ENCODE measurements at regions not wholly inside any gene's neighbourhood (a gene's known extent, or its start where the extent isn't known, plus 50 kb on each side); places are given as distances from the start of the nearest gene placed in this dataset.

DNA sequence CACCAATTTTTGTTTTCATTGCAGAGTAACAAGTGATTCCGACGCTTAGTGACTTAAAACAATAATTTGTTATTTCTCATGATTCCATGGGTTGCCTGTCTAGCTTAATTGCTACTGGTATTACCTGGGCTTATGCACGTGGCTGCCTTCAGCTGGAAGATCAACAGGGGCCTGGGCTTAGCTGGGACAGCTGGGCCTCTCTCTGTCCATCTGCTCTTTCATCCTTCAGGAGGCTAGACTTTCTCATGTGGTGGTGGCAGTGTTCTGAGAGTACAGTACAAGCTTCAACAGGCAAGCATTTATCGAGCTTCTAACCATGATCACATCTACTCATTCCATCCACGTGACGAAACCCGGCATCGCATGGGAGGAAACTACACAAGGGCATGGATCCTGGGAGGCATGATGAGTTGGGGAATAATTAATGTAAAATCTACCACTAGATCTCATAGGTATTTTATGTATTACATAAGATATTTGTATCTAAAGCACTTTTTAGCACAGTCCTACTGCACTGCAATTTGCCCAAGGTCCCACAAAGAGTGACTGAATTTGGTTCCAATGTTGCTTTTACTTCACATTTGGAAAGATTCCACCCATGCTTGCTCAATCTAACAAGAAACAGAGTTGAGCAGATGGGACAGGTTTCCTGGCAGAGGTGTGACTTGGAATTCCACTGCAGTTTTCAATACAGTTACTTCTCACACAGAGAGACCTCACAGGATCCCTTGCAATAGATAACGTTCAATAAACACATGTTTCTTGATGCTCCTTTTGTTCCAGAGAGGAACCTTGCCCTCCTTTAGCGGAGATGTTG, 153.1 kb upstream of the FRMD6 start:
- CTCF ChIA-PET: no interaction called here
- Mint-ChIP-seq H3K4me3 (no peak overlapping the region), H3K4me1 (no peaks in the 10 kb centered on the region), H3K27me3 (peaks cover 2% of the 10 kb centered on the region), H3K27ac (no peak overlapping the region), H3K9me3 (peaks cover 3% of the 10 kb centered on the region), H3K36me3 (no peaks in the 10 kb centered on the region)
- no peak for DNase-seq

DNA sequence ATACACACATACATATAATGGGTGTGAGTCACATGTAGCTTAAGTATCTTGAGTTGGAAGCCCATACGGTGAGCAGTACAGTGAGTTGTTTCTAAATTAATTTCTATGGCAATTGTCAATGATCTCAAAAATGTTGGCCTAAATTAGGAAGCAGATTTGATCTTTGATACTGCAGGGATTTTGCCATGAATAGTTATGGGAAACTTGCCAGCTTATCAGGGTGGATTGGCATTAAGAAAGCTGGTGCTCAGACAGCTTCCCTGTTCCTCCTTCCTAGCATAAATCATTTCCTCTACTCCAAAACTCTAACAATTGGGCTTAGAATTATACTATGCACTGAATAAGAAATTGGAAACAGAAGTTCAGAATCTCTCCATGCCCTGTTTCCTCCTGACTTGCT, 150.9 kb upstream of the FRMD6 start:
- CTCF ChIA-PET: interaction anchor here (1.3 kb wide), 1 partner anchor 275 kb away, joined by 5 read pairs; no protein-coding TSS in a partner anchor
- H3K4me1 Mint-ChIP-seq: no peaks in the 10 kb centered on the region
- no peaks in the 10 kb centered on the region for H3K36me3 Mint-ChIP-seq
- peaks cover 5% of the 10 kb centered on the region for H3K27me3 Mint-ChIP-seq
- no peak overlapping the region for H3K27ac Mint-ChIP-seq
- no peak overlapping the region for H3K4me3 Mint-ChIP-seq
- DNase-seq: no peak
- H3K9me3 Mint-ChIP-seq: peaks cover 3% of the 10 kb centered on the region

DNA sequence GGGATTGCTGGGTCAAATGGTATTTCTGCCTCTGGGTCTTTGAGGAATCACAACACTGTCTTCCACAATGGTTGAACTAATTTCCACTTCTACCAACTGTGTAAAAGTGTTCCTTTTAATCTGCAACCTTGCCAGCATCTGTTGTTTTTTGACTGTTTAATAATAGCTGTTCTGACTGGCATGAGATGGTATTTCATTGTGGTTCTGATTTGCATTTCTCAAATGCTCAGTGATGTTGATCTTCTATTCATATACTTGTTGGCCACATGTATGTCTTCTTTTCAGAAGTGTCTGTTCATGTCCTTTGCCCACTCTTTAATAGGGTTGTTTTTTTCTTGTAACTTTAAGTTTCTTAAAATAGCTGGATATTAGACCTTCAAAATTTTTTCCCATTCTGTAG, 150.0 kb upstream of the FRMD6 start:
- H3K9me3 Mint-ChIP-seq: peaks cover 2% of the 10 kb centered on the region
- CTCF ChIA-PET: interaction anchor here (1.3 kb wide), 1 partner anchor 274 kb away, joined by 5 read pairs; no protein-coding TSS in a partner anchor
- DNase-seq: no peak
- peaks cover 8% of the 10 kb centered on the region for H3K27me3 Mint-ChIP-seq
- H3K4me1 Mint-ChIP-seq: no peaks in the 10 kb centered on the region
- no peak overlapping the region for H3K4me3 Mint-ChIP-seq
- no peaks in the 10 kb centered on the region for H3K36me3 Mint-ChIP-seq
- no peak overlapping the region for H3K27ac Mint-ChIP-seq

DNA sequence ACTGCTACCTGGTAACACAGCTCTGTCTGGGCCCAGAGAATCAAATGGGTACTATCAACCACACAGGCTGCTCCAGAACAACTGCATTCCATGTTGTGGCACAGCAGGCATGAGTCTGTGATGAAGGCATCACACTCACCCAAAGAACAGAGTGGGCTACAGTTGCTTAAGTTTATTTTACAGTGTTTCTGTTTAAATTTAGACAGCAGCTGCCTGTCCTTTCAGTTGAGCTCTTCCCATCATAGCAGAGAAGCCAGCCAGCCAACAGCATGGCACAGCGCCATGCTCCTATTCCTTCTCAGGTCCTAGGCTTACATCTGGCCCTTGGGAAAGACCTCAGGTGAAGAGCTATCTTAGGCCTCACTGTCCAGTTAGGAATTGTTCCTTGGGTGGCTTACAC, 147.0 kb upstream of the FRMD6 start:
- Mint-ChIP-seq H3K27ac (no peak overlapping the region), H3K27me3 (peaks cover 17% of the 10 kb centered on the region), H3K9me3 (no peaks in the 10 kb centered on the region), H3K4me1 (no peaks in the 10 kb centered on the region), H3K4me3 (no peak overlapping the region), H3K36me3 (no peaks in the 10 kb centered on the region)
- CTCF ChIA-PET: no interaction called here
- DNase-seq: no peak

DNA sequence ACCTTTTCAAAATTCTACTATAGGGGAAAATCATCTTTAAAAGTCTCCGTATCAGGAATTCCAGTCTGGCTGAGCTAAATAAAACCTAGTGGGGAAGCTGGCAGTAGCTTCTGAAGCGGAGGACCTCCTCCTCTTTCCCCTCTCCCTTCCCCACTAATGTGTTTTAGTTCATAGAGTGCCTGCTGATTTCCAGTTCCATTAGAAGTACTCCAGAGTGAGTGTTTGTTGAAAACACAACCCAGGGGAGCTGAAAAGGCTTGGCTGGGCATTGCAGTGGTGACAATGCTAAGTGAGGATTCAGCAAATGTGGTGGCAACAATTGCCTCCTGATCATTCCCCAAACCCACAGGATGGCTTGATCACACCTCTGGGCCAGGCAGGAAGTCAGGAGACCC, 144.2 kb upstream of the FRMD6 start:
- no peaks in the 10 kb centered on the region for H3K4me1 Mint-ChIP-seq
- CTCF ChIA-PET: interaction anchor here (1.5 kb wide), 1 partner anchor 9 kb away, joined by 4 read pairs; no protein-coding TSS in a partner anchor
- no peaks in the 10 kb centered on the region for H3K36me3 Mint-ChIP-seq
- no peaks in the 10 kb centered on the region for H3K9me3 Mint-ChIP-seq
- DNase-seq: no peak
- peaks cover 17% of the 10 kb centered on the region for H3K27me3 Mint-ChIP-seq
- no peak overlapping the region for H3K4me3 Mint-ChIP-seq
- no peak overlapping the region for H3K27ac Mint-ChIP-seq

DNA sequence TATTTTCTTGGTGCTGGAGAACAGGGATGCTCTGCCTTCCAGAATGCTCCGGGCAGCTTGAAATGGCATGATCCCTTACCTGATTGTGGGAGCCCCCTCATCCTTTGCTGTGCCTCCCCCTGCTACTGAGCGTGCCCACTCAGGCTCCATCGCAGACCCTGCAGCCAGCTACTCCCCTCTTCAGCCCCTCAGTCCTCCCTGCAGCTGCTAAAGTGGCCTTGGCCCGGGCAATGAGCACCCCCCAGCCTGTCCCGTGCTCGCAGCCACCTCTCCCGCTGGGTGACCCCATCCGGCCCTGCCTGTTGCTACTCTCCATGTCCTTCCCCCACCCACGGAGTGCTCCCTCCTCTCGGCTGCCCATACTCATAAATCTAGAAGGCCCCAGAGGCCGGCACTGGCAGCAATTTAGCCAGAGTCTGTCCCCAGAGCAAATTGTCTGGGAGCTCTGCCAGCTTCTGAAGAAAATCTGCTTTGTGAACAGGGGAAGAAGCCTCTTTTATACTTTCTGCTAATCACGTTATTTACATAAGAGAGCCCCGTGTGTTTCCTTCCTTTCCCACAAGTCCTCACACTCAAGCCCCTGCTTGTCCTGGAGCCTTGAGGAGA, 143.7 kb upstream of the FRMD6 start:
- CTCF ChIA-PET: no interaction called here
- Mint-ChIP-seq H3K27ac (no peak overlapping the region), H3K4me3 (no peak overlapping the region), H3K9me3 (no peaks in the 10 kb centered on the region), H3K4me1 (no peaks in the 10 kb centered on the region), H3K27me3 (peaks cover 17% of the 10 kb centered on the region), H3K36me3 (no peaks in the 10 kb centered on the region)
- DNase-seq: no peak

DNA sequence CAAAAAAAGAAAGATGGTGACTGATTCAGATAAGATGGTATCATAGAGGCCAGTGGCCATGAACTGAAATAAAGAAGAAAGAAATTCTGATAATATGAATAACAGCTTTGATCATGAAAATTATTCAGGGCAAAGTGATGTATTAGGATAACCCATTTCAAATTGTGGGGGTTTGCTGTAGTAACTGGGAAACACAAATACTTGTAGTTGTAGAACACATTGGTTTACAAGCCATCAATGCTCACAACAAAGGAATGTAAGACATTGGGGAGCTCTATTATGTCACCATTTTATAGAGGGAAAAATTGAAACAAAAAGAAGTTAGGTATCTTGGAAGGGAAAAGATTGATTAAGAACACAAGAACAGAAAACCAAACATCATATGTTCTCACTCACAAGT, 140.4 kb upstream of the FRMD6 start:
- Mint-ChIP-seq H3K27me3 (peaks cover 10% of the 10 kb centered on the region), H3K36me3 (no peaks in the 10 kb centered on the region), H3K27ac (no peak overlapping the region), H3K4me1 (no peaks in the 10 kb centered on the region), H3K4me3 (no peak overlapping the region), H3K9me3 (no peaks in the 10 kb centered on the region)
- DNase-seq: no peak
- CTCF ChIA-PET: no interaction called here

DNA sequence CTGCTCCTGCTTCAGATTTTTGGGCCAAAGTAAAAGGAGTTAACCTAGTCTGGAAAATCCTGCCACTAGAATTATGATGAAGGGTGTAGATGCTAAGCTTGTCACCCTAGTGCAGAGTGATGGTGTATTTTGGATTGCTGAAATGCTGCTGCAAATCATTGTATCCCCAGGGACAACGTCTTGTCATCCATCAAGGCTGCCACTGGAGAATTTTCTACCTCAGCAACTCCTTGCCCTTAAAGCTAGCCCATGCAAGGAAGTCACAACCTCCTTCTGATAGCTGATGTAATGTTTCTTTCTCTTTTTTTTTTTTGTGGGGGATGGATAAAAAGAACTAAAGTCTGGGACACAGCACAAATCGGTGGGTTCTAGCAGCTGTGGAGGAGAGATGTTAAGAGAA, 139.4 kb upstream of the FRMD6 start:
- Mint-ChIP-seq H3K4me1 (no peaks in the 10 kb centered on the region), H3K4me3 (no peak overlapping the region), H3K27me3 (peaks cover 10% of the 10 kb centered on the region), H3K36me3 (no peaks in the 10 kb centered on the region), H3K27ac (no peak overlapping the region), H3K9me3 (no peaks in the 10 kb centered on the region)
- no peak for DNase-seq
- CTCF ChIA-PET: no interaction called here

DNA sequence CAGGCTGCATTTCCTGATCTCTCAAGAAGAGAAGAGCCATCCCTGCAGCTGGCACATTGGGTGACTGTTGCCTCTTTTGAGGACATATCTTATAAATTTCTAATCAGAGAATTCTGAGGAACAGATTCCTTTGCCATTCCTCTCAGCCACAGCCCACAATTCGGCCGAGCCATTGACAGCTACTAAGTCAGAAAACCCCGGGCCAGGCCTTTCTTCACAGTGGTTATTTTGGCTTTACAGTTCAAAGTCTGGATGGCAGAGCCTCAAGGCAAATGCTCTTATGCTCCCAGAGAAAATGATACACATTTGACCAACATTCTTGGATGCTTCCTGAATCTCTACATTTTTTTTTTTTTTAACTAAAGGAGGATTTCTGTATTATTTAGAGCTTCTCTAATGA, 138.4 kb upstream of the FRMD6 start:
- Mint-ChIP-seq H3K36me3 (no peaks in the 10 kb centered on the region), H3K27ac (no peak overlapping the region), H3K4me3 (no peak overlapping the region), H3K27me3 (peaks cover under 1% of the 10 kb centered on the region), H3K4me1 (no peaks in the 10 kb centered on the region), H3K9me3 (no peaks in the 10 kb centered on the region)
- no peak for DNase-seq
- CTCF ChIA-PET: no interaction called here

DNA sequence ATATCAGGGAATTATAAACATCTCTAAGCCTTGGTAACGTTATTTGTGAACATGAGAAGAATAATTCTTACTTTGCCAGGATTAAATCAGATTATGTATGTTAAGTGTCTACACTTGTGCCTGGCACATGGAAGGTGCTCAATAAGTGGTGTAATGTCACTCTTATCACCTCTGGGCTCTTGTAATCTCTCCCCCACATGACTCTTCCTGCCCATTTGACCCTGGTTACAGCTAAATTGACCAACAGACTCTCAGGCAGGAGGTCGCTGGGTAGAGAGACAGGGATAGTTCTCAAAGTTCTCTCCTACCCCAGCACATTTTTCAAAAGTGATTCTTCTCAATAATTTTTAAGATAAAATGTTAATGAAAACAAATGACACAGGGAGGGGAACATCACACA, 137.8 kb upstream of the FRMD6 start:
- Mint-ChIP-seq H3K9me3 (no peaks in the 10 kb centered on the region), H3K4me3 (no peak overlapping the region), H3K36me3 (no peaks in the 10 kb centered on the region), H3K27ac (no peak overlapping the region), H3K27me3 (no peaks in the 10 kb centered on the region), H3K4me1 (no peaks in the 10 kb centered on the region)
- CTCF ChIA-PET: no interaction called here
- DNase-seq: no peak

DNA sequence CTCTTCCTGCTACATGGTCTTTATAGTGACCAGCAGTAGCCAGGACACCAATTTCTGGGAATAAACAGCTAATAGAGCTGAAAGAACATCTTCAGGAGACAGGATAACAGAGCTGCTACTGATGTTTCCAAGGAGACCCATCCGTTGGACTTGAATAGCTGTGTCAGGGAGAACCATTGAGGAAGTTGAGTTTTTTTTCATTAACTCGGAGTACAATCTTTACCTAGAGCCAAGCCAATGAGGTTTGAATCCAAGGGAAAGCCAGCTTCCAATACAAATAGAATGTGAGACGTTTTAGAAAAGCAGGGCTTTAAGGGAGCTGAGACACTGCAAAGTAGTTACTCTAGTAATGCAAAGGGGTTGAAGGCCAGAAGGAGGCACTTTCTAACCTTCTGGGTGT, 136.1 kb upstream of the FRMD6 start:
- H3K27me3 Mint-ChIP-seq: no peaks in the 10 kb centered on the region
- H3K27ac Mint-ChIP-seq: no peak overlapping the region
- H3K4me1 Mint-ChIP-seq: no peaks in the 10 kb centered on the region
- CTCF ChIA-PET: no interaction called here
- no peaks in the 10 kb centered on the region for H3K36me3 Mint-ChIP-seq
- H3K4me3 Mint-ChIP-seq: no peak overlapping the region
- no peaks in the 10 kb centered on the region for H3K9me3 Mint-ChIP-seq
- no peak for DNase-seq

DNA sequence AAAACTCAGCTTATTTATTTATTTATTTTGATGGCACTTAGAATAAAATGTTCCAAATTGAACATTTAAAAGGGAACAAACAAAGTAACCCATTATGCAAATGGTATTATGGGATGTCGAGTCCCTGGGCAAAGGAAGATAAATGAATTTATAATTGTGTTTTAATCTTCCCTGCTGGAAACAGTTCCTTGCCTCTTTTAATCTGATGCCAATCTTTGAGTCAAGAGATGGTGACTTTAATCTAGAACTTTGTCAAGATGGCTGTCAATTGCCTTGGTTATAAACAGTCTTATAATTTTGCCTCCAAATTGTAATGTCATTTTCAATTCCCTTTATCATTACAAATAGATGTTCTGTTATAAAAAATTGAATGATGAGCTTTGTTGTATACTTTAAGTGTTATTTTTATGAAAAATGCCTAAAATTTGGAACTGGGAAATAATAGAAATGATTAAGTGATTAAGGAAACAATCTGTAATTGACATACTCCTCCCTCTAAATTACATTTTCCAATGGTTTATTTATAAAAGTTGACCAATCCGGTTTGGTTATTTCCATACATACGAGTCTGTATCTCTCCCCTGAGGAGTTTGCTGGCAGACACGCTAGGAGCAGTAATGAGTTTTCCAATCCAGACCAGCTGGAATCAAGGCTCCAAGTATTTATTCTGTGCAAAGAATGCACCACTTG, 134.9 kb upstream of the FRMD6 start:
- Mint-ChIP-seq H3K4me1 (no peaks in the 10 kb centered on the region), H3K36me3 (no peaks in the 10 kb centered on the region), H3K4me3 (no peak overlapping the region), H3K9me3 (no peaks in the 10 kb centered on the region), H3K27me3 (no peaks in the 10 kb centered on the region), H3K27ac (no peak overlapping the region)
- no peak for DNase-seq
- CTCF ChIA-PET: interaction anchor here (1.7 kb wide), 1 partner anchor 10 kb away, joined by 4 read pairs; no protein-coding TSS in a partner anchor

DNA sequence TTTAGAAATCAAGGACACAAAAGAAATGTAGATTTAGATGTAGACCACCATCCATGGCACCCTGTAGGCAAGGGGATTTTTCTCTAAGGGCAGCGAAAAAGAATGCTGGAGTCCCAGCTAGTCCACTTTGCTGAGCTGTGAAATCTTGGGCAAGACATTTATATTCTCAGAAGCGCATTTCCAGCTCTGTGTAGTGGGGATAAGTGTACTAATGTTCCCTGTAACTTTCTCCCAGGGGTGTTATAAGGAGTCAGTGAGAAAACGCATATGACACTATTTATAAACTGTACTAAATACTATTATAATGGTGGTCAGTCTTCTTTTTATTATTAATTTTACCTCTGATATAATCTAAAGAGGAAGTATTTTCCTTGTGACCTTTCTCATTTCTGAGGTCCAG, 133.4 kb upstream of the FRMD6 start:
- Mint-ChIP-seq H3K27me3 (no peaks in the 10 kb centered on the region), H3K36me3 (no peaks in the 10 kb centered on the region), H3K4me3 (no peak overlapping the region), H3K27ac (no peak overlapping the region), H3K4me1 (no peaks in the 10 kb centered on the region), H3K9me3 (no peaks in the 10 kb centered on the region)
- CTCF ChIA-PET: no interaction called here
- DNase-seq: no peak

DNA sequence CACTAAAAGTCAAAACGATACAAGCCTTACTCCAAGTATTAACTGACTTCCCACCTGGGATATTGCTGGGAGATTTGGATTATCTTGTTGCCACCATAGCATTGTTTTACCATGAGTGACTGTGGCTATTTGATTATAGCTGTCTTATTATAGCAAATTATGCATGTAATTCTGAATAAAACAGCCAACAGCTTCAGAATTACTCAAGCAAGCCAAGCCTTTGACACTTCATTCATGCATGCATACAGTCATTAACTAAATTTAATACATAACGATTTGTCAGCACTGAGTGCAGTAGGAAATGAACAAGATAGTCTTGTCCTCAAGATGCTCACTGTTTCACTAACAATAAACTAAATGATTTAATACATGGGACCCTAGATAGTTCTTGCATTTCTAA, 133.0 kb upstream of the FRMD6 start:
- no peaks in the 10 kb centered on the region for H3K36me3 Mint-ChIP-seq
- CTCF ChIA-PET: no interaction called here
- no peak overlapping the region for H3K27ac Mint-ChIP-seq
- DNase-seq: no peak
- no peak overlapping the region for H3K4me3 Mint-ChIP-seq
- no peaks in the 10 kb centered on the region for H3K4me1 Mint-ChIP-seq
- H3K9me3 Mint-ChIP-seq: no peaks in the 10 kb centered on the region
- no peaks in the 10 kb centered on the region for H3K27me3 Mint-ChIP-seq

DNA sequence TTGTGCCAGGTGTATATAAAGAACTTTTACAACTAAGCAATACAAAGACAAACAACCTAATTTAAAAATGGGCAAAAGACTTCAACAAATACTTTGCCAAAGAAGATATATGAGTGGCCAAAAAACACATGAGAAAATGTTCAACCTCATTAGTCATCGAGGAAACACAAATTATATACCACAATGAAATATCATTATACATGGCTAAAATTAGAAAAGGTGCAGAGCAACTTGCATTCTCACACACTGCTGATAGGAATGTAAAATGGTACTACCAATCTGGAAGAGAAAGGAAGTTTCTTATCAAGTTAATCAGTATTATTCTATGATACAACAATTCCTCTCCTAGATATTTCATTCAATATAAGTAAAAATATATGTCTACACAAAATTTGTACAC, 131.6 kb upstream of the FRMD6 start:
- Mint-ChIP-seq H3K9me3 (no peaks in the 10 kb centered on the region), H3K27ac (no peak overlapping the region), H3K36me3 (no peaks in the 10 kb centered on the region), H3K4me3 (no peak overlapping the region), H3K4me1 (no peaks in the 10 kb centered on the region), H3K27me3 (no peaks in the 10 kb centered on the region)
- no peak for DNase-seq
- CTCF ChIA-PET: no interaction called here
